ENCODE measurements at regions not wholly inside any gene's neighbourhood (a gene's known extent, or its start where the extent isn't known, plus 50 kb on each side); places are given as distances from the start of the nearest gene placed in this dataset.

GRCh38 chr6:91161246-91161645, 574.4 kb upstream of the MAP3K7 start:
- no peak for FAIRE-seq
- Histone ChIP-seq H3K4me2 (ENCODE audit: control insufficient read depth, insufficient read depth) (no peak overlapping the region), H3K36me3 (ENCODE audit: control insufficient read depth in 2 of 2, insufficient read depth in 2 of 2, low read length in 1 of 2) (no peaks in the 10 kb centered on the region), H3K4me1 (ENCODE audit: control insufficient read depth, insufficient read depth, low read length) (no peaks in the 10 kb centered on the region), H4K20me1 (ENCODE audit: control insufficient read depth, insufficient read depth) (no peaks in the 10 kb centered on the region), H3K9ac (ENCODE audit: control insufficient read depth, insufficient read depth, low read length) (no peak overlapping the region), H3K4me3 (no peak overlapping the region), H3K79me2 (ENCODE audit: control insufficient read depth, insufficient read depth, low read length) (no peaks in the 10 kb centered on the region), H3K27me3 (replicated peaks in 1 of 2; ENCODE audit: control insufficient read depth in 2 of 2, insufficient read depth in 2 of 2, low read length in 1 of 2) (no peaks in the 10 kb centered on the region), H2AFZ (ENCODE audit: control insufficient read depth, low read depth, low read length) (no peak overlapping the region), H3K27ac (ENCODE audit: control insufficient read depth, insufficient read depth) (no peak overlapping the region), H3K9me3 (replicated peaks; ENCODE audit: control insufficient read depth, insufficient read depth, low read length) (no peaks in the 10 kb centered on the region)
- WGBS (ENCODE audit: insufficient coverage, insufficient replicate concordance, low lambda C conversion rate, missing lambda C conversion rate) = 11% methylated on average over 7 of the region's 7 CpGs
- ChIA-PET POLR2A (no interaction called here), SMC1A (ENCODE audit: uncharacterized antibody, unreplicated experiment) (interaction anchor here (0.6 kb wide), 1 partner anchor 39 kb away, joined by 3 read pairs; no protein-coding TSS in a partner anchor), CTCF (interaction anchor here (0.6 to 1.1 kb wide), 3 partner anchors 13 to 1266 kb away, joined by 3 read pairs; no protein-coding TSS in a partner anchor), RAD21 (ENCODE audit: unreplicated experiment) (no interaction called here)
- no peak for ATAC-seq
- DNase-seq (ENCODE audit: low read depth, low spot score) = no peak
- in situ Hi-C loops (cut with MboI) = no loop called here
- intact Hi-C loops (cut with micrococcal nuclease; ENCODE audit: unreplicated experiment) = no loop called here
- peak; percentile 42 for TF ChIP-seq SPI1 (IDR thresholded peaks at IDR 0.05; ENCODE audit: borderline replicate concordance, insufficient read depth, low read depth, low read length)
- no peak for TF ChIP-seq IRF5 (IDR thresholded peaks at IDR 0.05; ENCODE audit: borderline replicate concordance)
- no peak for TF ChIP-seq CBX3 (IDR thresholded peaks at IDR 0.05; ENCODE audit: borderline replicate concordance, low read depth)
- no peak for TF ChIP-seq HCFC1 (IDR thresholded peaks at IDR 0.05; ENCODE audit: low read length)
- no peak for TF ChIP-seq NKRF (conservative IDR thresholded peaks at IDR 0.05)
- TF ChIP-seq E4F1 (IDR thresholded peaks at IDR 0.05; ENCODE audit: borderline replicate concordance, partially characterized antibody) = no peak
- TF ChIP-seq BCL11A (IDR thresholded peaks at IDR 0.05; ENCODE audit: low read depth, low read length) = no peak
- TF ChIP-seq TCF7 (IDR thresholded peaks at IDR 0.05; ENCODE audit: borderline replicate concordance) = no peak
- no peak for TF ChIP-seq MYB (IDR thresholded peaks at IDR 0.05; ENCODE audit: borderline replicate concordance, low read depth, low read length)
- BruUV-seq (replicated peaks) = no TSS peak

Measured in GM12878 (cell line).